BLaER1 treated with 17β-estradiol and CSF1 and Interleukin-3, amounts not matched to agents 10 nM and 100 nM (cell line): ENCODE measurements at regions not wholly inside any gene's neighbourhood (a gene's known extent, or its start where the extent isn't known, plus 50 kb on each side); places are given as distances from the start of the nearest gene placed in this dataset.
"Not testable (repeated sequence)": the region's sequence is repeated elsewhere in the genome, so short reads cannot be mapped to it uniquely, and the experiment has no call there.

Source experiments
- H3K27ac ChIP-seq, 11 experiments: shearing (Covaris generic); formaldehyde crosslinking; 2 replicates each; pipeline ENCODE4 v1.8.1; 2022
- H3K27me3 ChIP-seq, 11 experiments: shearing (Covaris generic); formaldehyde crosslinking; 2 replicates each; pipeline ENCODE4 v1.8.1; 2022
- H3K36me3 ChIP-seq, 11 experiments: shearing (Covaris generic); formaldehyde crosslinking; 2 replicates each; pipeline ENCODE4 v1.8.1; 2022
- H3K4me1 ChIP-seq, 10 experiments: shearing (Covaris generic); formaldehyde crosslinking; 2 replicates each; pipeline ENCODE4 v1.8.1; 2022
- H3K4me2 ChIP-seq, 11 experiments: shearing (Covaris generic); formaldehyde crosslinking; 2 replicates each; pipeline ENCODE4 v1.8.1; 2022
- H3K4me3 ChIP-seq, 10 experiments: shearing (Covaris generic); formaldehyde crosslinking; 2 replicates each; pipeline ENCODE4 v1.8.1; 2022
- H3K9ac ChIP-seq, 11 experiments: shearing (Covaris generic); formaldehyde crosslinking; 2 replicates each; pipeline ENCODE4 v1.8.1; 2022
- H3K9me3 ChIP-seq, 11 experiments: shearing (Covaris generic); formaldehyde crosslinking; replicated peaks in 1 of 11; 2 replicates each; pipeline ENCODE4 v1.8.1; 2022
- H4K20me1 ChIP-seq, 11 experiments: shearing (Covaris generic); formaldehyde crosslinking; 2 replicates each; pipeline ENCODE4 v1.8.1; 2022
- Cebpa-rat ChIP-seq, 11 experiments: shearing (Covaris generic); IDR thresholded peaks; 2 replicates each; pipeline ENCODE4 v1.8.1; 2022

DNA sequence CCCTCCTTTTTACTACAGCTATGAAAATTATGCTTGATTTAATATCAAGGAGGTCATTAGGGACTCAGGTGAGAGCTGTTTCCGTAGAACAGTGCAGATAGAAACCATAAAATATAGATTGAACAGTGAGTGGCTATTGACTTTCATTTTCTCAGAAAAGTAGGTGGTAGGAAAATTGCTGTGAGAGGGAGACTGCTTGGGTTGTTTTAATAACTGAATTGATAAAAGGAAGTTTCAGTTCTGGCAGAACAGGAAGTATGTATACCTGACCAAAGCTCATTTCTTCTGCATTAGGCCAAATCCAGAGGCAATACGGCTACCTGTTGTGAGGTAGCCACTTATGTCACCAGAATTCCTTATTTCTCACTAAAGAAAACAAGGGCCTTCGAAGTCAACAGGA is 761.7 kb upstream of the ARRDC3 start:
- Histone ChIP-seq H3K4me3 (no peak overlapping the region), H3K27ac (no peak overlapping the region), H3K4me1 (no peaks in the 10 kb centered on the region), H3K4me2 (no peak overlapping the region), H3K27me3 (no peaks in the 10 kb centered on the region), H3K9ac (no peak overlapping the region), H3K36me3 (no peaks in the 10 kb centered on the region), H3K9me3 (no peaks in the 10 kb centered on the region), H4K20me1 (no peaks in the 10 kb centered on the region)
- no peak for TF ChIP-seq Cebpa-rat (IDR thresholded peaks at IDR 0.05)

- not testable (repeated sequence) for H3K9me3 ChIP-seq, H3K9ac ChIP-seq, H3K4me3 ChIP-seq, H3K4me1 ChIP-seq, H3K4me2 ChIP-seq, H4K20me1 ChIP-seq, H3K27ac ChIP-seq, H3K36me3 ChIP-seq, H3K27me3 ChIP-seq
These were observed 749.3 kb upstream of the ARRDC3 start for GRCh38 chr5:92132294-92132908.

DNA sequence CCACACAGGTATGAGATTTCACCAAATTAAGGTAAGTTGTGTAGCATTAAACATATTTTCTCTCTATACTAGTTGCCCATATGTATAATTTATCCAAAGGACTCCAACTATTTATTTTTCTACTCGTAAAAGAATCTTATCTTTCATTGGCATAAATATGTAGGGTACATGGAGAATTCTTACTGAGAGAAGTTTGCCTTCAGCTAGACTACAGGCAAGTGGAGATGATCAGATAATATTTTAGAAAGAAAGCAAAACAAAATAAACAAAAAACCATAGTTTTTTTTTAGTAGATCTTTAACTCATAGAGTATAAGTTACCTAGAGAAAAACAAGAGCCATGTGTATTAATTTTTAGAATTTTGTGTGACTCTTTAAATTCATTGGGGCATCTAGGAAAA is 743.1 kb upstream of the ARRDC3 start:
- Histone ChIP-seq H3K4me1 (no peaks in the 10 kb centered on the region), H3K36me3 (no peaks in the 10 kb centered on the region), H3K27me3 (no peaks in the 10 kb centered on the region), H3K4me2 (no peak overlapping the region), H3K9me3 (no peaks in the 10 kb centered on the region), H4K20me1 (no peaks in the 10 kb centered on the region), H3K9ac (no peak overlapping the region), H3K4me3 (no peak overlapping the region), H3K27ac (no peak overlapping the region)
- no peak for TF ChIP-seq Cebpa-rat (IDR thresholded peaks at IDR 0.05)

GRCh38 chr5:92119110-92119509 is 736.0 kb upstream of the ARRDC3 start:
- no peak overlapping the region for H3K27ac ChIP-seq
- H3K27me3 ChIP-seq = no peaks in the 10 kb centered on the region
- no peaks in the 10 kb centered on the region for H4K20me1 ChIP-seq
- no peak overlapping the region for H3K4me2 ChIP-seq
- H3K4me3 ChIP-seq = no peak overlapping the region
- no peaks in the 10 kb centered on the region for H3K9me3 ChIP-seq
- TF ChIP-seq Cebpa-rat (IDR thresholded peaks at IDR 0.05) = no peak
- H3K9ac ChIP-seq = no peak overlapping the region
- no peaks in the 10 kb centered on the region for H3K36me3 ChIP-seq
- H3K4me1 ChIP-seq = no peaks in the 10 kb centered on the region

GRCh38 chr5:92106808-92107207 is 723.7 kb upstream of the ARRDC3 start:
- Histone ChIP-seq H3K27me3 (no peaks in the 10 kb centered on the region), H3K4me1 (no peaks in the 10 kb centered on the region), H3K36me3 (no peaks in the 10 kb centered on the region), H3K9me3 (no peaks in the 10 kb centered on the region), H3K27ac (no peak overlapping the region), H3K9ac (no peak overlapping the region), H3K4me2 (no peak overlapping the region), H4K20me1 (no peaks in the 10 kb centered on the region), H3K4me3 (no peak overlapping the region)
- no peak for TF ChIP-seq Cebpa-rat (IDR thresholded peaks at IDR 0.05)

- Histone ChIP-seq H3K27me3 (no peaks in the 10 kb centered on the region), H3K4me2 (no peak overlapping the region), H3K9me3 (no peaks in the 10 kb centered on the region), H3K4me3 (no peak overlapping the region), H3K27ac (no peak overlapping the region), H4K20me1 (no peaks in the 10 kb centered on the region), H3K9ac (no peak overlapping the region), H3K36me3 (no peaks in the 10 kb centered on the region), H3K4me1 (no peaks in the 10 kb centered on the region)
- TF ChIP-seq Cebpa-rat (IDR thresholded peaks at IDR 0.05) = no peak
These were observed 721.0 kb upstream of the ARRDC3 start for GRCh38 chr5:92104126-92104525.

GRCh38 chr5:92102313-92102712 is 719.2 kb upstream of the ARRDC3 start:
- Histone ChIP-seq H3K4me2 (no peak overlapping the region), H4K20me1 (no peaks in the 10 kb centered on the region), H3K9me3 (no peaks in the 10 kb centered on the region), H3K27ac (no peak overlapping the region), H3K4me1 (no peaks in the 10 kb centered on the region), H3K27me3 (no peaks in the 10 kb centered on the region), H3K4me3 (no peak overlapping the region), H3K9ac (no peak overlapping the region), H3K36me3 (no peaks in the 10 kb centered on the region)
- no peak for TF ChIP-seq Cebpa-rat (IDR thresholded peaks at IDR 0.05)

- Histone ChIP-seq H3K27ac (no peak overlapping the region), H3K36me3 (no peaks in the 10 kb centered on the region), H3K27me3 (no peaks in the 10 kb centered on the region), H3K4me1 (no peaks in the 10 kb centered on the region), H4K20me1 (no peaks in the 10 kb centered on the region), H3K9ac (no peak overlapping the region), H3K4me2 (no peak overlapping the region), H3K9me3 (no peaks in the 10 kb centered on the region), H3K4me3 (no peak overlapping the region)
- no peak for TF ChIP-seq Cebpa-rat (IDR thresholded peaks at IDR 0.05)
These were observed 709.1 kb upstream of the ARRDC3 start for GRCh38 chr5:92092239-92092638.

DNA sequence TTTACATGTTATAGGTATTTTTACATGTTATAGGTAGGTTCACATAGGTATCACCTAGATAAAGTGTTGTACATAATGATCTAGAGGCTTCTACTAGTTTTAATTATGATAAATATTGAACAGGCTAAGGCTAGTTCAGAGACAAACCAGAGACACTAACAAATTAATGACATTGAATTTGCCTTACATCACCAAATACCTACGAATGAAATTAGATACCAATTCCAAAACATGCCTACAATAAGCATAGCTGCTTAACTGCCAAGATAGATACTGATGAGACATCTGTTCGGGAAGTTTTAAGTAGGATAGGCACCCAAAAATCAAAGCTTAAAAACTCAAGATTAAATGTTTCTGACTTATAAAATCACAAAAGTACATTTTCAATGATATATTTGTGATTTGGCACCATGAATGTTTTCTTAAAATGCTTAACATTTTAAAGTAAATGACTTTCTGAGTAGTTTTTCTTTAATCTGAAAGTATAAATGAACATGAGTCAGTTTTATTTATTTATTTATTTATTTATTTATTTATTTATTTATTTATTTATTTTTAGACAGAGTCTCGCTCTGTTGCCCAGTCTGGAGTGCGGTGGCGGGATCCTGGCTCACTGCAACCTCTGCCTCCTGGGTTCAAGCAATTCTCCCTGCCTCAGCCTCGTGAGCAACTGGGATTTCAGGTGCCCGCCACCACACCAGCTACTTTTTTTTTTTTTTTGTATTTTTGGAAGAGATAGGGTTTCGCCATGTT is 703.1 kb upstream of the ARRDC3 start:
- H3K27me3 ChIP-seq = no peaks in the 10 kb centered on the region
- no peak overlapping the region for H3K27ac ChIP-seq
- no peak for TF ChIP-seq Cebpa-rat (IDR thresholded peaks at IDR 0.05)
- H4K20me1 ChIP-seq = no peaks in the 10 kb centered on the region
- no peaks in the 10 kb centered on the region for H3K36me3 ChIP-seq
- no peak overlapping the region for H3K4me3 ChIP-seq
- no peaks in the 10 kb centered on the region for H3K9me3 ChIP-seq
- H3K4me2 ChIP-seq = no peak overlapping the region
- no peaks in the 10 kb centered on the region for H3K4me1 ChIP-seq
- H3K9ac ChIP-seq = no peak overlapping the region

DNA sequence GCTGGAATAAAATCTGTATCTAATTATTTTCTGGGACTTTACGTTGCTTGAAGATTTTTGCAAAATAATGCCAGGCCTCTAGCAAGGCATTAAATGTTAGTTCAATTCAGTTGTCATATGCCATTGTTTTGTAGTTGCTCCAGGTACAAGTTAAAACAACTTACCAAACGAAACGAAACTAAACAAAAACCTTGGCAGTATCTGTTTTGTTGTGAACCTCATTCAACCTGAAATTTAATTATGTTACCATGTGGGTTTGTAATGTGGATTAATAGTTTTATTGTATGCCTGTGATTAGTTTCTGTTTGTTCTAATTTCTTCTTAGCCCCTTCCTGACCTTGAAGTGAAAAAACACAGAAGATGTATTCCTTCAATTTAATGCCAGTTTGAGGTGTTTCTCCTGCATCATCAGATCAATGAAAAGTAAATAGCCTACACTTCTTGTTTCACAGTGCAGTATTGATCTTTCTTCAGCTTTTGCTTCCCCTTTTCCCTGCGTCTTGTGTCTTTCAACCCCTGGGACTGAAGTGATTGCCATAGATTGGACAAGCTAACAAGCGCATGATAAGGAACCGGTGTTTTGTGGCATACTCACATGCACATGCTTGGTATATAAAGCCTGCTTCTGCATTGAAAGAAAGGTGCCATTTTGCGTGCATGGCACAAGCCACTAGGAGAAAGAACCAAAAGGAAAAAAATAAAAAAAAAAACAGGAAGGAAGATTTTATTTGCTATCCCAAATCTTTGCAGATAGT is 699.0 kb upstream of the ARRDC3 start:
- Histone ChIP-seq H3K9me3 (no peaks in the 10 kb centered on the region), H3K4me3 (no peak overlapping the region), H3K36me3 (no peaks in the 10 kb centered on the region), H4K20me1 (no peaks in the 10 kb centered on the region), H3K4me1 (no peaks in the 10 kb centered on the region), H3K9ac (no peak overlapping the region), H3K27me3 (no peaks in the 10 kb centered on the region), H3K27ac (no peak overlapping the region), H3K4me2 (no peak overlapping the region)
- TF ChIP-seq Cebpa-rat (IDR thresholded peaks at IDR 0.05) = no peak
